Muscle of arm (tissue), 1 donor: ENCODE measurements at regions not wholly inside any gene's neighbourhood (a gene's known extent, or its start where the extent isn't known, plus 50 kb on each side); places are given as distances from the start of the nearest gene placed in this dataset.
"Not testable (repeated sequence)": the region's sequence is repeated elsewhere in the genome, so short reads cannot be mapped to it uniquely, and the experiment has no call there.

Source experiments
- DNase-seq: peaks from one replicate; pipeline ENCODE4 v3.0.0-alpha.2; 2013

DNA sequence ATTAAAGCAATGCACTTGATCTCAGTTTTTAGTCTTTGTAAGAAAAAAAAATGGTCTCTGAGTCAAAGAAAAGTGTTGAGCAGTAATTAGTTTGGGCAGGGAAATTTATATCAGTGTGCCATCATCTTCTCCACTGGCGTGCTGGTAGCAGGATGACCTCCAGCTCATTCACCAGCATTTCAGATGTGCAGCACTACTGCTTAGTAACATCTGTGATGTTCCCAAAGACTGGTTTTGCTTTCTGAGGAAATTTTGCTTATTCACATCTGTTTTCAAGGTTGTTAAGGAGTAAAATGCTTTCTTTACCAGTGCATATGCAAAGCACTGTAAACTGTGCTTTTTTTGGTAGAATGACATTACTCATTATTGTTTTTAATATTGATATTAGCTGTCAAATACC, 540.4 kb downstream of the TRAM1L1 start:
- DNase-seq: no peak

DNA sequence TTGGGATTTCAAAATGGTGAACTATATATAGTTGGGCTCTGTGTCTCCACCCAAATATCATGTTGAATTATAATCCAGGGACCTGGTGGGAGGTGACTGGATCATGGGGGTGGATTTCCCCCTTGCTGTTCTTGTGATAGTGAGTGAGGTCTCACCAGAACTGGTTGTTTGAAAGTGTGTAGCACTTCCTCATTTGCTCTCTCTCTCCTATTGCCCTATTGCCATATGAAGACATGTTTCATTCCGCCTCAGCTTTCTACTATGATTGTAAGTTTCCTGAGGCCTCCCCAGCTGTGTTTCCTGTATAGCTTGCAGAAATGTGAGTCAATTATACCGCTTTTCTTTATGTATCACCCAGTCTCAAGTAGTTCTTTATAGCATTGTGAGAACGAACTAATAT, 545.6 kb downstream of the TRAM1L1 start:
- DNase-seq: no peak

DNA sequence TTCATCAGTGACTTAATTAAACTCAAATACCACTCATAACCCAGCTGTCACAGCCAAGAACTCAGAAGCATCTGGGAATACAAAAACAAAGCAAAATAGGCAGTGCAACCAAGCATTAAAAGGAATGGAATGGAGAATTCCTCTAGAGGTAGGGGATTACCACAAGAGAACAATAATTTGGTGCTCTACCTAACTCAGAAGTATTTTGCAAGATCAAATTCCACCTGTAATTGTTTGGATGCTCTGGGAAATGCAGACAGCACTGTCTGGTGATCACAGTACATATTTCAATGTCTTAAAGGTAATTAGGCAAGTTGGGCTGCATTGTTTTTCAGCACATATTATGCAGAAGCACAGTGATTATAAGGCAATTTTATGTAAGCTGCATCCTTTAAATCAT, 547.5 kb downstream of the TRAM1L1 start:
- no peak for DNase-seq

DNA sequence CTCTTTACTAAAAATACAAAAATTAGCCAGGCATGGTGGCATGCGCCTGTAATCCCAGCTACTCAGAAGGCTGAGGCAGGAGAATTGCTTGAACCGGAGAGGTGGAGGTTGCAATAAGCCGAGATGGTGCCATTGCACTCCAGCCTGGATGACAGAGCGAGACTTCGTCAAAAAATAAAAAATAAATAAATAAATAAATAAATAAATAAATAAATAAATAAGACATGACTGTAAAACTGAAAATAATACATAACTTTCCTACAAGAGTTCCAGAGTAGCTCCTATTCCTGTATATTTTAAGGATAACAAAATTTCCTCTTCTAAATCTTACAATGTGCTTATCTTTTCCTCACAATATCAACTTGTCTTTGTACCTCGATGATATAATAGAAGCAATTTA, 549.4 kb downstream of the TRAM1L1 start:
- not testable (repeated sequence) for DNase-seq

GRCh38 chr4:116531870-116532269, 553.5 kb downstream of the TRAM1L1 start:
- no peak for DNase-seq

DNA sequence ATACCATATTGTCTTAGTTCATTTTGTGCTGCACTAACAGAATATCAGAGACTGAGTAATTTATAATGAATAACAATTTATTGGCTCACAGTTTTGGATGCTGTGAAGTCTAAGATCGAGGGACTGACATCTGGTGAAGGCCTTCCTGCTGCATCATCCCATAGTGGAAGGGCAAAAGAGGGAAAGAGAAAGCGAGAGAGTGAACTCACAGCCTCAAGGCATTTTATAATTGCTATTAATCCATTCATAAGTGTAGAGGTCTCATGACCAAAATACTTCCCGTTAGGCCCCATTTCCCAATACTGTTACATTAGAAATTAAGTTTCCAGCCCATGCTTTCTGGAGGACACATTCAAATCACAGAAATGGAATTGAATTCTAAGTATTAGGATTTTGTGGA, 554.4 kb downstream of the TRAM1L1 start:
- no peak for DNase-seq

GRCh38 chr4:116530048-116530447, 555.3 kb downstream of the TRAM1L1 start:
- no peak for DNase-seq

- DNase-seq: no peak
These were observed 556.2 kb downstream of the TRAM1L1 start for GRCh38 chr4:116529129-116529528.

- no peak for DNase-seq
These were observed 562.5 kb downstream of the TRAM1L1 start for GRCh38 chr4:116522922-116523321.

DNA sequence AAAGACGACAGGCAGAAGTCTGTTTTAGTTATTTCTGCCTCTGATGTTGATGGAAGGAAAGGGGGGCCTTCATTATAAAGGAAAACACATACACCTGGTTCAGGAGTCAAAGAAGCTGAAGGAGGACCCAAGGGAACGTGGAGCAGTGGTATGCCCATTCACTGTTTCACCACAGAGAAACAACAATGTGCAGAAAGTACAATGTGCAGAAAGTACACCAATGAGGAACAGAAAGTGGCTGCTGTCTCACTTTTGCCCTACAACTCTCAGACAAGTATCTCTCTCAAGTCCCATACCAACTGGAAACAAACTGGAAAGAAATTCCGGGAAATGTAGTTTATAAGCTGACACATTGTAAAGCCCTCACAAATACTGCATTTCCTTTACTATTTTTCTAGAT, 564.5 kb downstream of the TRAM1L1 start:
- no peak for DNase-seq

DNA sequence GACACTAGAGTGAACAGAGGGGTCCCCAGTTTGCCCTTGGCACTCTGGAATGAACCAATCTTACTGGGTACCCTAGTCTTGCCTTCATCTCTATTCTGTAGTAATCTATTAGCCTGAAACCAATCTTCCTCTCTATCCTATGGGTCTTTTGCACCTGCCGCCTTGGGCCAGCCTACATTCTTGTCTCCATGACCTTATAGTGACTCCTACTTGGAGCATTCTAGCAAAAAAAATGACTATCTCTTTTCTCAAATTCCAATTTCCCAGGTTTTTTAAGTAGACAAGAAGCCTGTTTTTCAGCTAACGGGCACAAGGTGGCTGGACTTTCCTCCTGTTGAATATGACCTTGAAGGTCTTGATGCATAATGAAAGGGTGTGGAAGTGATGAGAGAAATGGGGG, 568.7 kb downstream of the TRAM1L1 start:
- no peak for DNase-seq

- DNase-seq: no peak
These were observed 569.4 kb downstream of the TRAM1L1 start for GRCh38 chr4:116515959-116516358.

DNA sequence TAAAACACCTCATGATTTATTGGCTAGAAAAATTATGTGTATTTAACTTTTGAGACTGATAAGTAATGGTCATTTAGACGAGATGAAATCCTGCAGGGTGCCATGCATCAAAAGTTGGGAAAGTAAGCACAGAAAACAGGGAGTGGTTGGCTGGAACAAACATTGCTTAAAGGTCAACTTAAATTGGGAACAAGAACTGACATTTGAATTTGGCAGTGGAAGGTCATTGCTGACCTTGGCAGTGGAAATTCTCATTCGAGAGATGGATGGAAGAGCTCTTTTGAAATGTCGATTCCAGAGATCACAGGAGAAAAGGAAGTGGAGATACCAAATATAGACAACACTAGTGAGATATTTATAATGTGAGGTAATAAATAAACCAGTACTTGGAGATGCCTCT, 572.8 kb downstream of the TRAM1L1 start:
- DNase-seq: no peak

DNA sequence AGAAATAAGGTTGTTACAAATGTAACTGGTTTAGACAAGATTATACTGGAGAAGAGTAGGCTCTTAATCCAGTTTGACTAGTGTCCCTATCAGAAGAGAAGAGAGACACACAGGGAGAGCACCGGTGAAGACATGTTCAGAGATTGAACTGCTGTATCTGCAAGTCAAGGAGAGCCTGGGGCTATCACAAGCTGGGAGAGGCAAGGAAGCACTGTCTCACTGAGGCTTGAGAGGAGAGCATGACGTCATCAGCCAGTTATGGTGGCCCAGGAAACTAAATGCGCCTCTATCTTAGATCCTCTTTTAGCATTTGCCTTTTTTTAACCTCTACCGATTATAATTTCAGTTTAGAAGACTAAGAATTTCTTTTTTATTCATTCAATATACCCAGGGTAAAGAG, 583.4 kb downstream of the TRAM1L1 start:
- no peak for DNase-seq

DNA sequence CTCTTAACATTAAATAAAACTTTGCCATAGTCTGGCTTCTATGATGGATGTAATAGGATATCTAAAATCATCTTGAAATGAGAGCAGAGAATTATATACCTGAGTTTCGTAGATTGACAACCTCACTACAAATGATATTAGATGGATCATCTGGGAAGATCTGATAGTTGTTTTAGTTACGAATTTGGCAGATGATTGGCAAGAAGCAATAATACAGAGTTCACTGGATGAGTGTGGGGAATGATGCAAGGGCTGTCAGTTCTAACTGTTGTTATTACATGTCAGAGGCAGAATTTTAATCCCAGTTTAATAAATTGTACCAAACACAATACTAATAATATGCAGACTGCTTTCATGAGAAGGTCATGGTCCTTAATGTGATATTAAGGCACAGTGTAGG, 585.2 kb downstream of the TRAM1L1 start:
- DNase-seq: no peak

DNA sequence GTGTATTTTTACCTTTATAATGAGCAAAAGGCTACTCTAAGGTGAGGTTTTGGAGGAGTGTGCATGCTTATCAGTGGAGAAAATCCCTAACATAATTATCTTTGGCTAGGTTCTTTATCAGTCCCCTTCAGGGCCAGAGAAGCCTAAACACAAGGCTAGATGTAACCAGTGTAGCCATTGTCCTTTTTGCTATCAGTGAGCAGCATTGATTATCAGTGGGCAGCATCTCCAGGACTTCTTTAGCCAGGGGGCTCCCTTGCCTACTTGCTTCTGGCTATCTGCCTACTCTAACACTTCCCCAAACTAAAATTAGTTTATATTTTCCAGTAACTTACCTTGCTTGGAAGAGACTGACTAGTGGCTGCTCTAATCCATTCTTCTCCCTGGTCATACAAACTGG, 595.6 kb downstream of the TRAM1L1 start:
- no peak for DNase-seq

GRCh38 chr4:116486401-116486800, 599.0 kb downstream of the TRAM1L1 start:
- DNase-seq: no peak

DNA sequence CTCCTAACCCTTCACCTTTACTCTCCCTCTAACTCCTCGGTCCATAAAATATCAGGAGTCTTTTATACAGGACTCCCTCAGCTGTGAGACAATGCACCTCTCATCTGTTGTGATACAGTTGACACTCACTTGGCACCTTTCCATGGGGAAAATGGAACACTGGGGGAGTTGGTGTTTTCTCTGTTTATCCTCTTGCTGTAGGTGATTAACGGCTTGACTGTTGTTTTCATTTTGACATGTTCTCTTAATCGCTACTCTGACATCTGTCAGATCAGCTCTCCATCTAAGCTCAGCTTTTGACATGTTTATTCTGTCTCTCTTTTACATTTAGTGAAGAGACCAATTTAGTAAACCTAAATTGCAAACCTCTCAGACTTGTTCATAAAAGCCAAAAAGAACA, 604.8 kb downstream of the TRAM1L1 start:
- no peak for DNase-seq

GRCh38 chr4:116478343-116478742, 607.0 kb downstream of the TRAM1L1 start:
- no peak for DNase-seq

DNA sequence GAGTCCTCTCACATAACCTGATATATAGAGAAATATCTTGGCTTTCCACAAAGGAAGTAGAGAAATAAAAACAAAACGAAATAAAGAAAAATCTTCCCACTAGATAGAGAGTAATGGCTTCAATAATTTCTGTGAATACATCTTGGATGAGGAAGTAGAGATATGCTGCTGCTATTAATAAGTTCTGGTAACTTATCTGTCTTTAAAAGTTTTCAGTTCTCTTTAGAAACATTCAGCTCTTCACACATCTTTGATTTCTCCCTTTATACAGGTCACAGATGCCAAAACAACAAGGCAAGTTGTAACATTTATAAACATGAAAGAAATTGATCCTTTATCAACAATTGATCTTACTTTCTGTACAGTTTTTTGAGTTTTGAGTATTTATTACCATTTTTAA, 615.8 kb downstream of the TRAM1L1 start:
- no peak for DNase-seq

DNA sequence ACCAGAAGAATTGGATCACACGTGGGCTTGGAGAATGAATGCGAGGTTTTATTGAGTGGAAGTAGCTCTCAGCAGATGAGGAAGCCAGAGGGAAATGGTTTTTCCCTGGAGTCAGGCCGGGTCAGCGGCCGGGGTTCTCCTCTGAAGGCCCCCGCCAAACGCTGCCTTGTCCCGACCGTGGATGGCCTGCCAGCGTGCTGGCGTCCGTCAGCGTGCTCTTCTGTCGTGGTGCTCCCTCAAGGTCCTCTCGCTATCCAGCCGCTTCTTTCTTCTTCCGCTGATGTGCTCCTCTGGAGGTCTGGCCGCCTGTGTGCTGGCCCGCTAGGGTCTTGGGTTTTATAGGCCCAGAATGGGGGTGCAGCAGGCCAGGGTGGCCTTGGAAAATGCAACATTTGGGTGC, 632.2 kb downstream of the TRAM1L1 start:
- no peak for DNase-seq

- DNase-seq: no peak
These were observed 635.6 kb downstream of the TRAM1L1 start for GRCh38 chr4:116449764-116450163.

- no peak for DNase-seq
These were observed 641.3 kb downstream of the TRAM1L1 start for GRCh38 chr4:116444117-116444516.

- DNase-seq: no peak
These were observed 646.2 kb downstream of the TRAM1L1 start for GRCh38 chr4:116438981-116439729.
